ENCODE measurements at regions not wholly inside any gene's neighbourhood (a gene's known extent, or its start where the extent isn't known, plus 50 kb on each side); places are given as distances from the start of the nearest gene placed in this dataset.

GRCh38 chr3:13174803-13175135 is 101.5 kb upstream of the IQSEC1 start:
- intact Hi-C loops (cut with DNase I): no loop called here
- no peak for DNase-seq

GRCh38 chr3:13174011-13174802 is 101.0 kb upstream of the IQSEC1 start:
- no peak overlapping the region for H3K27ac ChIP-seq
- no peak for FAIRE-seq
- no peaks in the 10 kb centered on the region for H3K36me3 ChIP-seq
- no peak for TF ChIP-seq CTCF (IDR thresholded peaks at IDR 0.05)
- intact Hi-C loops (cut with DNase I): no loop called here
- H3K27me3 ChIP-seq: no peaks in the 10 kb centered on the region
- no peak overlapping the region for H3K4me3 ChIP-seq
- 86 to 87% methylated on average over 17 of the region's 17 CpGs for WGBS, 2 donors
- H3K9me3 ChIP-seq: no peaks in the 10 kb centered on the region
- no peak for DNase-seq
- H3K4me1 ChIP-seq: no peaks in the 10 kb centered on the region
- ATAC-seq: no peak

More at GRCh38 chr3:13174803-13175135, 101.5 kb upstream of the IQSEC1 start:
- Histone ChIP-seq H3K36me3 (no peaks in the 10 kb centered on the region), H3K4me1 (no peaks in the 10 kb centered on the region), H3K9me3 (no peaks in the 10 kb centered on the region), H3K4me3 (no peak overlapping the region), H3K27ac (no peak overlapping the region), H3K27me3 (no peaks in the 10 kb centered on the region)
- 80 to 89% methylated on average over 6 of the region's 6 CpGs for WGBS, 2 donors
- no peak for TF ChIP-seq CTCF (IDR thresholded peaks at IDR 0.05)
- ATAC-seq: no peak
- no peak for FAIRE-seq

- ATAC-seq: no peak
These were observed 100.0 kb upstream of the IQSEC1 start for GRCh38 chr3:13173186-13173585.

GRCh38 chr3:13172644-13173013 is 99.4 kb upstream of the IQSEC1 start:
- Histone ChIP-seq H3K4me1 (no peaks in the 10 kb centered on the region), H3K4me3 (no peak overlapping the region), H3K27me3 (no peaks in the 10 kb centered on the region), H3K9me3 (no peaks in the 10 kb centered on the region), H3K36me3 (no peaks in the 10 kb centered on the region), H3K27ac (no peak overlapping the region)
- ATAC-seq (no peak), FAIRE-seq (no peak), DNase-seq (no peak)
- WGBS, 2 donors: 85 to 86% methylated on average over 7 of the region's 7 CpGs
- TF ChIP-seq CTCF (IDR thresholded peaks at IDR 0.05): no peak
- intact Hi-C loops (cut with DNase I): no loop called here

More at GRCh38 chr3:13173186-13173585, 100.0 kb upstream of the IQSEC1 start:
- Histone ChIP-seq H3K4me1 (no peaks in the 10 kb centered on the region), H3K9me3 (no peaks in the 10 kb centered on the region), H3K27ac (no peak overlapping the region), H3K27me3 (no peaks in the 10 kb centered on the region), H3K4me3 (no peak overlapping the region), H3K36me3 (no peaks in the 10 kb centered on the region)
- intact Hi-C loops (cut with DNase I): no loop called here
- no peak for TF ChIP-seq CTCF (IDR thresholded peaks at IDR 0.05)
- FAIRE-seq (no peak), DNase-seq (no peak)
- 62 to 71% methylated on average over 6 of the region's 6 CpGs for WGBS, 2 donors
